Osteocyte (in vitro differentiated cells): ENCODE measurements at regions not wholly inside any gene's neighbourhood (a gene's known extent, or its start where the extent isn't known, plus 50 kb on each side); places are given as distances from the start of the nearest gene placed in this dataset.
"Not testable (repeated sequence)": the region's sequence is repeated elsewhere in the genome, so short reads cannot be mapped to it uniquely, and the experiment has no call there.

Source experiments
- DNase-seq: peaks from one replicate; pipeline ENCODE4 v3.0.0; 2021; ENCODE audit warnings: mixed read lengths; ENCODE audit not compliant: unreplicated experiment; ENCODE audit errors: extremely low spot score
- H3K27ac Mint-ChIP-seq: one replicate; pipeline ENCODE4 v1.8.0; 2021; ENCODE audit warnings: mild to moderate bottlenecking, mixed read lengths; ENCODE audit not compliant: unreplicated experiment
- H3K27me3 Mint-ChIP-seq: one replicate; pipeline ENCODE4 v1.8.0; 2021; ENCODE audit warnings: mixed read lengths; ENCODE audit not compliant: unreplicated experiment
- H3K36me3 Mint-ChIP-seq: one replicate; pipeline ENCODE4 v1.8.0; 2021; ENCODE audit warnings: mixed read lengths; ENCODE audit not compliant: unreplicated experiment
- H3K4me1 Mint-ChIP-seq: one replicate; pipeline ENCODE4 v1.8.0; 2021; ENCODE audit warnings: mixed read lengths; ENCODE audit not compliant: unreplicated experiment
- H3K4me3 Mint-ChIP-seq: one replicate; pipeline ENCODE4 v1.8.0; 2021; ENCODE audit warnings: mild to moderate bottlenecking, moderate library complexity, mixed read lengths; ENCODE audit not compliant: unreplicated experiment
- H3K9me3 Mint-ChIP-seq: one replicate; pipeline ENCODE4 v1.8.0; 2021; ENCODE audit warnings: mixed read lengths; ENCODE audit not compliant: unreplicated experiment
- CTCF ChIP-seq: fragments of 200-600 bp; sonication (generic); IDR thresholded peaks from 2 replicates; pipeline ENCODE4 v1.5.0; 2021; ENCODE audit warnings: antibody characterized with exemption, mild to moderate bottlenecking, moderate library complexity

- H3K27me3 Mint-ChIP-seq, result peaks cover 10% of the 10 kb centered on the region
- no peak overlapping the region for H3K27ac Mint-ChIP-seq
- TF ChIP-seq CTCF, result no peak
- no peak overlapping the region for H3K4me3 Mint-ChIP-seq
- DNase-seq, result no peak
- no peaks in the 10 kb centered on the region for H3K9me3 Mint-ChIP-seq
- H3K4me1 Mint-ChIP-seq, result peaks cover 2% of the 10 kb centered on the region
- no peaks in the 10 kb centered on the region for H3K36me3 Mint-ChIP-seq
These were observed 247.1 kb upstream of the P2RY1 start for GRCh38 chr3:152587861-152588260.

GRCh38 chr3:152589644-152590043 lies 245.3 kb upstream of the P2RY1 start:
- no peak overlapping the region for H3K27ac Mint-ChIP-seq
- H3K9me3 Mint-ChIP-seq, result no peaks in the 10 kb centered on the region
- peaks cover 3% of the 10 kb centered on the region for H3K27me3 Mint-ChIP-seq
- H3K4me3 Mint-ChIP-seq, result no peak overlapping the region
- no peak for TF ChIP-seq CTCF
- no peak for DNase-seq
- H3K4me1 Mint-ChIP-seq, result peaks cover 2% of the 10 kb centered on the region
- H3K36me3 Mint-ChIP-seq, result no peaks in the 10 kb centered on the region

GRCh38 chr3:152591515-152591914 lies 243.4 kb upstream of the P2RY1 start:
- Mint-ChIP-seq H3K27me3 (peaks cover 3% of the 10 kb centered on the region), H3K4me3 (no peak overlapping the region), H3K27ac (no peak overlapping the region), H3K36me3 (no peaks in the 10 kb centered on the region), H3K4me1 (peaks cover 10% of the 10 kb centered on the region), H3K9me3 (no peaks in the 10 kb centered on the region)
- TF ChIP-seq CTCF, result no peak
- DNase-seq, result no peak

- peaks cover 19% of the 10 kb centered on the region for H3K4me1 Mint-ChIP-seq
- H3K9me3 Mint-ChIP-seq, result no peaks in the 10 kb centered on the region
- no peaks in the 10 kb centered on the region for H3K36me3 Mint-ChIP-seq
- H3K27ac Mint-ChIP-seq, result no peak overlapping the region
- TF ChIP-seq CTCF, result no peak
- no peak overlapping the region for H3K4me3 Mint-ChIP-seq
- peaks cover 3% of the 10 kb centered on the region for H3K27me3 Mint-ChIP-seq
- no peak for DNase-seq
These were observed 241.7 kb upstream of the P2RY1 start for GRCh38 chr3:152593242-152593641.

GRCh38 chr3:152595975-152596821 lies 238.7 kb upstream of the P2RY1 start:
- Mint-ChIP-seq H3K4me3 (no peak overlapping the region), H3K27me3 (peaks cover 3% of the 10 kb centered on the region), H3K27ac (peak overlapping the region; percentile 66)

GRCh38 chr3:152596832-152597231 lies 238.1 kb upstream of the P2RY1 start:
- DNase-seq, result not testable (repeated sequence)

More at GRCh38 chr3:152595975-152596821, 238.7 kb upstream of the P2RY1 start:
- Mint-ChIP-seq H3K9me3 (no peaks in the 10 kb centered on the region), H3K36me3 (no peaks in the 10 kb centered on the region), H3K4me1 (peaks cover 17% of the 10 kb centered on the region)
- TF ChIP-seq CTCF, result no peak
- DNase-seq, result no peak

More at GRCh38 chr3:152596832-152597231, 238.1 kb upstream of the P2RY1 start:
- H3K27me3 Mint-ChIP-seq, H3K9me3 Mint-ChIP-seq, H3K4me3 Mint-ChIP-seq, H3K36me3 Mint-ChIP-seq: not testable (repeated sequence)
- Mint-ChIP-seq H3K4me1 (peaks cover 17% of the 10 kb centered on the region), H3K27ac (peak overlapping the region; percentile 66)
